Adrenal gland (tissue), 9 donors: ENCODE measurements at regions not wholly inside any gene's neighbourhood (a gene's known extent, or its start where the extent isn't known, plus 50 kb on each side); places are given as distances from the start of the nearest gene placed in this dataset.

Experiments used
- DNase-seq, 7 donors: peaks; one replicate each; pipeline ENCODE4 v3.0.0-alpha.2; 2019 to 2020
- H3K27ac ChIP-seq, 5 donors: fragments of 200-600 bp; sonication (generic) in 4 of 5; 1 replicate in 3 of 5; 2 replicates in 2 of 5; pipeline versions ENCODE4 v1.5.1 to v1.8.0; 2016 to 2020; ENCODE audit warnings: mild to moderate bottlenecking in 1 of 5
- H3K27me3 ChIP-seq: fragments of 200-600 bp; 2 replicates; pipeline ENCODE4 v1.8.0; 2021
- H3K36me3 ChIP-seq, 2 donors: fragments of 200-600 bp; replicated peaks in 1 of 2; 1 replicate in 1 of 2; 2 replicates in 1 of 2; pipeline versions ENCODE4 v1.5.1 to v1.8.0; 2018 to 2022
- H3K4me1 ChIP-seq, 2 donors: fragments of 200-600 bp; replicated peaks in 1 of 2; 1 replicate in 1 of 2; 2 replicates in 1 of 2; pipeline versions ENCODE4 v1.5.1 to v1.8.0; 2018 to 2021
- H3K4me3 ChIP-seq, 4 donors: fragments of 200-600 bp; sonication (generic) in 3 of 4; one replicate each; pipeline ENCODE4 v1.5.1; 2016 to 2018
- H3K9me3 ChIP-seq, 3 donors: fragments of 200-600 bp; sonication (generic) in 1 of 3; replicated peaks in 1 of 3; 1 replicate in 2 of 3; 2 replicates in 1 of 3; pipeline versions ENCODE4 v1.5.1 to v1.8.0; 2016 to 2021
- POLR2A ChIP-seq, 2 donors: fragments of 450-650 bp; IDR thresholded peaks; one replicate each; pipeline ENCODE4 v1.6.1; 2017; ENCODE audit warnings: antibody characterized with exemption in 2 of 2, mild to moderate bottlenecking in 2 of 2, moderate library complexity in 1 of 2
- WGBS, 4 donors: extraction: QIAGEN DNeasy Blood & Tissue Kit in 2 of 4; methylation state at CpG; one replicate each; pipeline versions ENCODE4 v1.1.5 to v1.1.7; 2013 to 2017; 5-methylcytosine and 5-hydroxymethylcytosine counted together
- intact Hi-C, 2 donors: fragments of 100-400 bp; cut with DNase I; formaldehyde crosslinking; loops; one replicate each; pipeline versions ENCODE4 v1.14.1 to v1.15.0; 2022 to 2023
- TF ChIP-seq, protein P1 (sequence below), 6 experiments: fragments of 450-650 bp in 4 of 6; fragments of 200-600 bp in 2 of 6; sonication (generic) in 1 of 6; IDR thresholded peaks; 1 replicate in 5 of 6; 2 replicates in 1 of 6; pipeline versions ENCODE4 v1.5.1 to v1.8.0; 2016 to 2021; ENCODE audit warnings: antibody characterized with exemption in 6 of 6, mild to moderate bottlenecking in 2 of 6, moderate library complexity in 1 of 6
- donor health status: healthy with polysubstance abuse.
- donor health status: Bipolar disorder and iron deficiency.
- donor health status: DM: yes; HTN: yes; CAD: no.
- donor health status: DM: no; HTN: no; CAD: no.
- donor health status: DM: no; HTN: no; CAD: no.

- H3K9me3 ChIP-seq: no peaks in the 10 kb centered on the region
- no peak for TF ChIP-seq POLR2A (IDR thresholded peaks at IDR 0.05)
- TF ChIP-seq, protein P1, sequence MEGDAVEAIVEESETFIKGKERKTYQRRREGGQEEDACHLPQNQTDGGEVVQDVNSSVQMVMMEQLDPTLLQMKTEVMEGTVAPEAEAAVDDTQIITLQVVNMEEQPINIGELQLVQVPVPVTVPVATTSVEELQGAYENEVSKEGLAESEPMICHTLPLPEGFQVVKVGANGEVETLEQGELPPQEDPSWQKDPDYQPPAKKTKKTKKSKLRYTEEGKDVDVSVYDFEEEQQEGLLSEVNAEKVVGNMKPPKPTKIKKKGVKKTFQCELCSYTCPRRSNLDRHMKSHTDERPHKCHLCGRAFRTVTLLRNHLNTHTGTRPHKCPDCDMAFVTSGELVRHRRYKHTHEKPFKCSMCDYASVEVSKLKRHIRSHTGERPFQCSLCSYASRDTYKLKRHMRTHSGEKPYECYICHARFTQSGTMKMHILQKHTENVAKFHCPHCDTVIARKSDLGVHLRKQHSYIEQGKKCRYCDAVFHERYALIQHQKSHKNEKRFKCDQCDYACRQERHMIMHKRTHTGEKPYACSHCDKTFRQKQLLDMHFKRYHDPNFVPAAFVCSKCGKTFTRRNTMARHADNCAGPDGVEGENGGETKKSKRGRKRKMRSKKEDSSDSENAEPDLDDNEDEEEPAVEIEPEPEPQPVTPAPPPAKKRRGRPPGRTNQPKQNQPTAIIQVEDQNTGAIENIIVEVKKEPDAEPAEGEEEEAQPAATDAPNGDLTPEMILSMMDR (IDR thresholded peaks at IDR 0.05): no peak
- H3K27me3 ChIP-seq: peaks cover 8% of the 10 kb centered on the region
- intact Hi-C loops: no loop called here
- no peak overlapping the region for H3K4me3 ChIP-seq
- H3K27ac ChIP-seq: no peak overlapping the region
- 78 to 79% (median 79%) methylated on average over 2 to 5 of the region's 5 CpGs for WGBS, 4 donors
- no peaks in the 10 kb centered on the region for H3K4me1 ChIP-seq
- no peak for DNase-seq
- H3K36me3 ChIP-seq: no peaks in the 10 kb centered on the region
These were observed 92.4 kb upstream of the TMEM72 start for GRCh38 chr10:44818701-44819127.

DNA sequence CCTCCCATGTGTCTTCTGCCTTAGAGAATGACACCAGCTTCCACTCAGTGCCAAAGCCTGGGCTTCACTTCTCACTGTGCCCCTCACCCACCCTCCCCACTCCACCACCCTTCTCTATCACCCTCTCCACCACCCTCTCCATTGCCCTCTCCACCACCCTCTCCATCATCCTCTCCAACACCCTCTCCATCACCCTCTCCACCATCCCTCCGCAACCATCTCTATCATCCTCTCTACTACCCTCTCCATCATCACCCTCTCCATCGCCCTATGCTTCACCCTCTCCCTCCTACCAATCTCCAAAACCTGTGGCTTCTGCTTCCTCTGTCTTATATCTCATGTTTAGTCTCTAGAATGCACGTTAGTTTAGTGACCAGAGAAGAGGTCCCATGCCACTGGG, 91.0 kb upstream of the TMEM72 start:
- Histone ChIP-seq H3K4me1 (no peaks in the 10 kb centered on the region), H3K27ac (no peak overlapping the region), H3K4me3 (no peak overlapping the region), H3K27me3 (peaks cover 8% of the 10 kb centered on the region), H3K36me3 (no peaks in the 10 kb centered on the region), H3K9me3 (no peaks in the 10 kb centered on the region)
- intact Hi-C loops: no loop called here
- TF ChIP-seq, protein P1 (IDR thresholded peaks at IDR 0.05): no peak
- no peak for TF ChIP-seq POLR2A (IDR thresholded peaks at IDR 0.05)
- no peak for DNase-seq
- WGBS, 4 donors: 84 to 93% (median 88%) methylated on average over 3 of the region's 3 CpGs

DNA sequence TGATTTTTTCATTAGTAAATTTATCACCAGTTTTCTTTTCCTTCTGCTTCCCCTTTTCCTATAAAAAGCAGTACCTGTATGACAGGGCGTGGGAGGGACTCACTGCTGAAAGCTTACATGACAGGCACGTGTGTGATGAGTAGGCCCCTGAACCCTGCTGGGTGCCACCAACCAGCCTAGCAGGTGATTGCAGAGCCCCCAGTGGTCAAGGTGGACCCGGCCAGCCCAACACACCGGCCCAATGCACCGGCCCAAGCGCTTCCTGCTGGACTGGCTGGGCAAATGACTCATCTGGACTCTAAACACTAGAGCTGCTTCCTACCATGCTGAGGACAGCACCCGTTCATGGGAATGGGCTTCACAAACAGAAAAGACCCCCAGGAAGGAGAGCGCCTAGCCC, 89.8 kb upstream of the TMEM72 start:
- intact Hi-C loops: no loop called here
- Histone ChIP-seq H3K4me3 (no peak overlapping the region), H3K4me1 (no peaks in the 10 kb centered on the region), H3K9me3 (no peaks in the 10 kb centered on the region), H3K27ac (no peak overlapping the region), H3K36me3 (no peaks in the 10 kb centered on the region), H3K27me3 (peaks cover 8% of the 10 kb centered on the region)
- TF ChIP-seq, protein P1 (IDR thresholded peaks at IDR 0.05): no peak
- TF ChIP-seq POLR2A (IDR thresholded peaks at IDR 0.05): no peak
- no peak for DNase-seq
- WGBS, 4 donors: 87 to 95% (median 91%) methylated on average over 4 to 8 of the region's 8 CpGs

GRCh38 chr10:44822349-44822748, 88.8 kb upstream of the TMEM72 start:
- intact Hi-C loops: no loop called here
- Histone ChIP-seq H3K27me3 (peaks cover 8% of the 10 kb centered on the region), H3K4me3 (no peak overlapping the region), H3K27ac (no peak overlapping the region), H3K9me3 (no peaks in the 10 kb centered on the region), H3K4me1 (no peaks in the 10 kb centered on the region), H3K36me3 (no peaks in the 10 kb centered on the region)
- DNase-seq: no peak
- WGBS, 4 donors: 85 to 93% (median 89%) methylated on average over 3 of the region's 3 CpGs
- TF ChIP-seq POLR2A (IDR thresholded peaks at IDR 0.05): no peak
- TF ChIP-seq, protein P1 (IDR thresholded peaks at IDR 0.05): no peak
